Thyroid gland (tissue), 4 donors: ENCODE measurements at regions not wholly inside any gene's neighbourhood (a gene's known extent, or its start where the extent isn't known, plus 50 kb on each side); places are given as distances from the start of the nearest gene placed in this dataset.

ENCODE experiments used
- POLR2A ChIP-seq, 2 donors: fragments of 450-650 bp; IDR thresholded peaks; one replicate each; pipeline ENCODE4 v1.6.1; 2017; ENCODE audit warnings: antibody characterized with exemption in 2 of 2, mild to moderate bottlenecking in 2 of 2, moderate library complexity in 1 of 2
- TF ChIP-seq, protein P1 (sequence below), 6 experiments: fragments of 200-600 bp in 3 of 6; fragments of 450-650 bp in 3 of 6; sonication (generic) in 3 of 6; IDR thresholded peaks; one replicate each; pipeline ENCODE4 v1.5.1; 2016 to 2019; ENCODE audit warnings: antibody characterized with exemption in 6 of 6, mild to moderate bottlenecking in 2 of 6, inconsistent platforms in 1 of 6, moderate library complexity in 1 of 6

DNA sequence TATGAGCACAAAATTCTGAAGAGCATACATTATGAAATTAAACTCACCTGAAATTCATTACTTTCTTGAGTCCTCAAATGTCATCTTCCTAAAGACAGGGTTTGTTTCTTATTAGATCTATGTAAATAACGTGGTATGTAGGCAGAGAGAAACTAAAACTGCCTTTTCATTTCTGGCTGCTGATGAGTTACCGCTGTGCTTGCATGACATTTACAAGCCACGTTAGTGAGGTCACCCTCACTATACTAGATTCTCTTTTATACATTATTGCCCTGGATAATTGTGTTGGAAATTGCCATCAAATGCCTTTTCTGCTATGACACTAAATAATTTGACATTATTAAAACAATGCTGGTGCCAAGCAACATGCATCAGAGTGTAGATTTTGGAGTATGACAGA lies 748.3 kb upstream of the ANO3 start:
- TF ChIP-seq, protein P1, sequence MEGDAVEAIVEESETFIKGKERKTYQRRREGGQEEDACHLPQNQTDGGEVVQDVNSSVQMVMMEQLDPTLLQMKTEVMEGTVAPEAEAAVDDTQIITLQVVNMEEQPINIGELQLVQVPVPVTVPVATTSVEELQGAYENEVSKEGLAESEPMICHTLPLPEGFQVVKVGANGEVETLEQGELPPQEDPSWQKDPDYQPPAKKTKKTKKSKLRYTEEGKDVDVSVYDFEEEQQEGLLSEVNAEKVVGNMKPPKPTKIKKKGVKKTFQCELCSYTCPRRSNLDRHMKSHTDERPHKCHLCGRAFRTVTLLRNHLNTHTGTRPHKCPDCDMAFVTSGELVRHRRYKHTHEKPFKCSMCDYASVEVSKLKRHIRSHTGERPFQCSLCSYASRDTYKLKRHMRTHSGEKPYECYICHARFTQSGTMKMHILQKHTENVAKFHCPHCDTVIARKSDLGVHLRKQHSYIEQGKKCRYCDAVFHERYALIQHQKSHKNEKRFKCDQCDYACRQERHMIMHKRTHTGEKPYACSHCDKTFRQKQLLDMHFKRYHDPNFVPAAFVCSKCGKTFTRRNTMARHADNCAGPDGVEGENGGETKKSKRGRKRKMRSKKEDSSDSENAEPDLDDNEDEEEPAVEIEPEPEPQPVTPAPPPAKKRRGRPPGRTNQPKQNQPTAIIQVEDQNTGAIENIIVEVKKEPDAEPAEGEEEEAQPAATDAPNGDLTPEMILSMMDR (IDR thresholded peaks at IDR 0.05), result no peak
- no peak for TF ChIP-seq POLR2A (IDR thresholded peaks at IDR 0.05)
